WTC11 (cell line): ENCODE measurements at regions not wholly inside any gene's neighbourhood (a gene's known extent, or its start where the extent isn't known, plus 50 kb on each side); places are given as distances from the start of the nearest gene placed in this dataset.

Experiments
- ATAC-seq: fragments of 200-7000 bp; cut with Tn5 transposase; 2 replicates; pipeline ENCODE4 v1.10.0; 2021; ENCODE audit warnings: mild to moderate bottlenecking, moderate library complexity
- CTCF ChIA-PET: fragments of 300-600 bp; sonication (Branson Sonifier 250); formaldehyde crosslinking; loops from one replicate; lab custom pipeline; 2021; ENCODE audit warnings: antibody characterized with exemption; lab: Charles Lee
- POLR2A ChIA-PET: fragments of 350-600 bp; sonication (Branson Sonifier 250); formaldehyde crosslinking; loops from one replicate; lab custom pipeline; 2021; ENCODE audit warnings: antibody characterized with exemption; lab: Charles Lee
- DNase-seq: peaks from one replicate; pipeline ENCODE4 v3.0.0; 2021; ENCODE audit warnings: low spot score
- H3K27ac Mint-ChIP-seq: 2 replicates; pipeline ENCODE4 v1.8.0; 2021; ENCODE audit warnings: mixed read lengths
- H3K27me3 Mint-ChIP-seq: 2 replicates; pipeline ENCODE4 v1.8.0; 2021; ENCODE audit warnings: low read depth, mild to moderate bottlenecking, moderate library complexity, mixed read lengths
- H3K36me3 Mint-ChIP-seq: 2 replicates; pipeline ENCODE4 v1.8.0; 2021; ENCODE audit warnings: mixed read lengths
- H3K4me1 Mint-ChIP-seq: 2 replicates; pipeline ENCODE4 v1.8.0; 2022; ENCODE audit warnings: mixed read lengths
- H3K4me3 Mint-ChIP-seq: 2 replicates; pipeline ENCODE4 v1.8.0; 2021; ENCODE audit warnings: mild to moderate bottlenecking, moderate library complexity, mixed read lengths
- H3K9me3 Mint-ChIP-seq: 2 replicates; pipeline ENCODE4 v1.8.0; 2021; ENCODE audit warnings: mixed read lengths
- E2F5 ChIP-seq: sonication (generic); formaldehyde crosslinking; IDR thresholded peaks from 2 replicates; pipeline ENCODE4 v1.8.1; 2022; ENCODE audit warnings: mild to moderate bottlenecking, moderate library complexity, missing genetic modification reagents
- ELF4 ChIP-seq: sonication (generic); formaldehyde crosslinking; IDR thresholded peaks from 2 replicates; pipeline ENCODE4 v1.8.1; 2022; ENCODE audit warnings: low read depth, mild to moderate bottlenecking, moderate library complexity, missing genetic modification reagents
- ERG ChIP-seq: fragments of 250-450 bp; sonication (Bioruptor Pico); IDR thresholded peaks from 2 replicates; pipeline ENCODE4 v1.8.0; 2021; ENCODE audit warnings: mild to moderate bottlenecking
- IRF1 ChIP-seq: sonication (generic); formaldehyde crosslinking; IDR thresholded peaks from 2 replicates; pipeline ENCODE4 v1.8.0; 2023; ENCODE audit warnings: missing genetic modification reagents
- IRF2 ChIP-seq: sonication (generic); formaldehyde crosslinking; IDR thresholded peaks from 2 replicates; pipeline ENCODE4 v1.8.0; 2022; ENCODE audit warnings: low read depth, missing genetic modification reagents, borderline replicate concordance
- JAZF1 ChIP-seq: fragments of 250-450 bp; sonication (Bioruptor Pico); IDR thresholded peaks from 2 replicates; pipeline ENCODE4 v1.9.0; 2021; ENCODE audit warnings: moderate library complexity, mild to moderate bottlenecking, inconsistent platforms
- MAX ChIP-seq: sonication (generic); formaldehyde crosslinking; IDR thresholded peaks from 2 replicates; pipeline ENCODE4 v1.8.0; 2022; ENCODE audit warnings: mild to moderate bottlenecking, missing genetic modification reagents
- NR2C2 ChIP-seq: sonication (generic); formaldehyde crosslinking; IDR thresholded peaks from 2 replicates; pipeline ENCODE4 v1.8.0; 2022; ENCODE audit warnings: mild to moderate bottlenecking, missing genetic modification reagents
- SMAD4 ChIP-seq: sonication (generic); formaldehyde crosslinking; IDR thresholded peaks from 2 replicates; pipeline ENCODE4 v1.8.0; 2022; ENCODE audit warnings: mild to moderate bottlenecking, missing genetic modification reagents
- ZNF219 ChIP-seq: sonication (generic); formaldehyde crosslinking; IDR thresholded peaks from 2 replicates; pipeline ENCODE4 v1.8.0; 2023; ENCODE audit warnings: missing genetic modification reagents, mild to moderate bottlenecking, borderline replicate concordance
- ZNF396 ChIP-seq: fragments of 250-450 bp; sonication (Bioruptor Pico); IDR thresholded peaks from 2 replicates; pipeline ENCODE4 v1.8.0; 2021; ENCODE audit warnings: mild to moderate bottlenecking, moderate library complexity, borderline replicate concordance
- ZNF512 ChIP-seq: sonication (generic); formaldehyde crosslinking; IDR thresholded peaks from 2 replicates; pipeline ENCODE4 v1.8.1; 2022; ENCODE audit warnings: missing genetic modification reagents, borderline replicate concordance
- ZSCAN18 ChIP-seq: fragments of 250-450 bp; sonication (Bioruptor Pico); IDR thresholded peaks from 2 replicates; pipeline ENCODE4 v2.1.2; 2022; ENCODE audit warnings: mild to moderate bottlenecking, moderate library complexity
- TF ChIP-seq, protein P1 (sequence below): sonication (generic); formaldehyde crosslinking; IDR thresholded peaks from 2 replicates; pipeline ENCODE4 v1.8.1; 2023; ENCODE audit warnings: mild to moderate bottlenecking, missing genetic modification reagents, borderline replicate concordance
- TF ChIP-seq, protein P2 (sequence below): fragments of 250-450 bp; sonication (Bioruptor Pico); IDR thresholded peaks from 2 replicates; pipeline ENCODE4 v1.9.0; 2021; ENCODE audit warnings: mild to moderate bottlenecking
- TF ChIP-seq, protein P3 (sequence below): fragments of 250-450 bp; sonication (Bioruptor Pico); conservative IDR thresholded peaks from 2 replicates; pipeline ENCODE4 v1.9.0; 2021; ENCODE audit warnings: mild to moderate bottlenecking

GRCh38 chr14:28307506-28307905 lies 459.1 kb upstream of the FOXG1 start:
- Mint-ChIP-seq H3K27me3 (no peaks in the 10 kb centered on the region), H3K4me3 (no peak overlapping the region), H3K4me1 (peaks cover 17% of the 10 kb centered on the region), H3K9me3 (no peaks in the 10 kb centered on the region), H3K27ac (no peak overlapping the region), H3K36me3 (no peaks in the 10 kb centered on the region)
- ChIA-PET CTCF (no interaction called here), POLR2A (no interaction called here)
- DNase-seq (no peak), ATAC-seq (no peak)
- TF ChIP-seq, protein P1, sequence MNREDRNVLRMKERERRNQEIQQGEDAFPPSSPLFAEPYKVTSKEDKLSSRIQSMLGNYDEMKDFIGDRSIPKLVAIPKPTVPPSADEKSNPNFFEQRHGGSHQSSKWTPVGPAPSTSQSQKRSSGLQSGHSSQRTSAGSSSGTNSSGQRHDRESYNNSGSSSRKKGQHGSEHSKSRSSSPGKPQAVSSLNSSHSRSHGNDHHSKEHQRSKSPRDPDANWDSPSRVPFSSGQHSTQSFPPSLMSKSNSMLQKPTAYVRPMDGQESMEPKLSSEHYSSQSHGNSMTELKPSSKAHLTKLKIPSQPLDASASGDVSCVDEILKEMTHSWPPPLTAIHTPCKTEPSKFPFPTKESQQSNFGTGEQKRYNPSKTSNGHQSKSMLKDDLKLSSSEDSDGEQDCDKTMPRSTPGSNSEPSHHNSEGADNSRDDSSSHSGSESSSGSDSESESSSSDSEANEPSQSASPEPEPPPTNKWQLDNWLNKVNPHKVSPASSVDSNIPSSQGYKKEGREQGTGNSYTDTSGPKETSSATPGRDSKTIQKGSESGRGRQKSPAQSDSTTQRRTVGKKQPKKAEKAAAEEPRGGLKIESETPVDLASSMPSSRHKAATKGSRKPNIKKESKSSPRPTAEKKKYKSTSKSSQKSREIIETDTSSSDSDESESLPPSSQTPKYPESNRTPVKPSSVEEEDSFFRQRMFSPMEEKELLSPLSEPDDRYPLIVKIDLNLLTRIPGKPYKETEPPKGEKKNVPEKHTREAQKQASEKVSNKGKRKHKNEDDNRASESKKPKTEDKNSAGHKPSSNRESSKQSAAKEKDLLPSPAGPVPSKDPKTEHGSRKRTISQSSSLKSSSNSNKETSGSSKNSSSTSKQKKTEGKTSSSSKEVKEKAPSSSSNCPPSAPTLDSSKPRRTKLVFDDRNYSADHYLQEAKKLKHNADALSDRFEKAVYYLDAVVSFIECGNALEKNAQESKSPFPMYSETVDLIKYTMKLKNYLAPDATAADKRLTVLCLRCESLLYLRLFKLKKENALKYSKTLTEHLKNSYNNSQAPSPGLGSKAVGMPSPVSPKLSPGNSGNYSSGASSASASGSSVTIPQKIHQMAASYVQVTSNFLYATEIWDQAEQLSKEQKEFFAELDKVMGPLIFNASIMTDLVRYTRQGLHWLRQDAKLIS (CRISPR knock-in tag): no peak
- TF ChIP-seq ZNF512: no peak
- no peak for TF ChIP-seq ZNF396 (CRISPR knock-in tag)
- TF ChIP-seq IRF2: no peak
- no peak for TF ChIP-seq MAX (CRISPR knock-in tag)
- TF ChIP-seq, protein P2, sequence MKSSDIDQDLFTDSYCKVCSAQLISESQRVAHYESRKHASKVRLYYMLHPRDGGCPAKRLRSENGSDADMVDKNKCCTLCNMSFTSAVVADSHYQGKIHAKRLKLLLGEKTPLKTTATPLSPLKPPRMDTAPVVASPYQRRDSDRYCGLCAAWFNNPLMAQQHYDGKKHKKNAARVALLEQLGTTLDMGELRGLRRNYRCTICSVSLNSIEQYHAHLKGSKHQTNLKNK: no peak
- TF ChIP-seq ERG (CRISPR knock-in tag): no peak
- TF ChIP-seq E2F5 (CRISPR knock-in tag): no peak
- no peak for TF ChIP-seq NR2C2 (CRISPR knock-in tag)
- TF ChIP-seq ZNF219 (CRISPR knock-in tag): no peak
- no peak for TF ChIP-seq ZSCAN18 (CRISPR knock-in tag)
- TF ChIP-seq ELF4: no peak
- TF ChIP-seq, protein P3, sequence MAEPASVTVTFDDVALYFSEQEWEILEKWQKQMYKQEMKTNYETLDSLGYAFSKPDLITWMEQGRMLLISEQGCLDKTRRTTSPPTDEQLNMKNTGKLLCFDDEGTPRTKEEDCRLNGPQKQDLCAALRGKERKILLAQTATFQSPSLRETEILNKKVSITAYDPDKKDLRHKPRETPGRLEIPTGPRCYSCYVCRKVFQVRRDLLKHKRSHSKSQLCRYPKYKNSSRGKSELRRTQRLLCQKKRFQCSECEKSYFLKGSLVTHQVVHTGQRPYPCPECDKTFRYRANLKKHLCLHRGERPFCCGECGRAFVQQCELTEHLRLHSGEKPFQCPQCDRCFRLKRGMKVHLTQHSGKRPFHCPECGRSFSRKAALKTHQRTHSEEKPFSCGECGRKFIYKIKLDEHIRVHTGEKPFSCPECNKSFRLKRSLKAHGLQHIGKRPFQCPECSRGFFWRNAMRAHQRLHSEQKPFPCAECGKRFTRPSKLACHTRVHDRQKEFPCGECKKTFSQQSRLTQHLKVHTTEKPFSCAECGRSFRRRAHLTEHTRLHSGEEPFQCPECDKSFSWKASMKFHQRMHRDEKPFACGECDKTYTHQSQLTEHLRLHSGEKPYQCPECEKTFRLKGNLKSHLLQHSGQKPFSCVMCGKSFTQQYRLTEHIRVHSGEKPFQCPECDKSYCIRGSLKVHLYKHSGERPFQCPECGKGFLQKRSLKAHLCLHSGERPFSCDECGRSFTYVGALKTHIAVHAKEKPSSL (CRISPR knock-in tag): no peak
- TF ChIP-seq JAZF1 (CRISPR knock-in tag): no peak
- TF ChIP-seq SMAD4 (CRISPR knock-in tag): no peak
- TF ChIP-seq IRF1 (CRISPR knock-in tag): no peak
